ENCODE measurements at regions not wholly inside any gene's neighbourhood (a gene's known extent, or its start where the extent isn't known, plus 50 kb on each side); places are given as distances from the start of the nearest gene placed in this dataset.

DNA sequence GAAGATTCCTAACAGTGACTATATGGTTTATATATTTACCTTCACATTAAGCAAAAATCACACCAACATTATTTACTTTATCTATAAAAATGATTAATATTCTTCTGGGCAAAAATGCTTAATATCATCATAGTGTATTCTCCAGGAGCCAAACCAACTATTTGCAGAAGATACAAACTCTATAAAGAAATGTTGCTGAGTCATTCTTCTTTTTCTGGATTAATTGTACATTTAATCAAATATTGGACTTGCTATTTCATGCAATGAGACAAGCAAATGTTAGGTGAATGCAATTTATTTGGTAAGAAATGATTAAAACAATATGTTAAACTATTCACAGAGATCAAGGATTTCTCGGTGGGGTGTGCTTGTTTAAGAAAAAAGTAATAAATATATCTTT lies 1075.8 kb downstream of the PCDH9 start:
- TF ChIP-seq, protein P1, sequence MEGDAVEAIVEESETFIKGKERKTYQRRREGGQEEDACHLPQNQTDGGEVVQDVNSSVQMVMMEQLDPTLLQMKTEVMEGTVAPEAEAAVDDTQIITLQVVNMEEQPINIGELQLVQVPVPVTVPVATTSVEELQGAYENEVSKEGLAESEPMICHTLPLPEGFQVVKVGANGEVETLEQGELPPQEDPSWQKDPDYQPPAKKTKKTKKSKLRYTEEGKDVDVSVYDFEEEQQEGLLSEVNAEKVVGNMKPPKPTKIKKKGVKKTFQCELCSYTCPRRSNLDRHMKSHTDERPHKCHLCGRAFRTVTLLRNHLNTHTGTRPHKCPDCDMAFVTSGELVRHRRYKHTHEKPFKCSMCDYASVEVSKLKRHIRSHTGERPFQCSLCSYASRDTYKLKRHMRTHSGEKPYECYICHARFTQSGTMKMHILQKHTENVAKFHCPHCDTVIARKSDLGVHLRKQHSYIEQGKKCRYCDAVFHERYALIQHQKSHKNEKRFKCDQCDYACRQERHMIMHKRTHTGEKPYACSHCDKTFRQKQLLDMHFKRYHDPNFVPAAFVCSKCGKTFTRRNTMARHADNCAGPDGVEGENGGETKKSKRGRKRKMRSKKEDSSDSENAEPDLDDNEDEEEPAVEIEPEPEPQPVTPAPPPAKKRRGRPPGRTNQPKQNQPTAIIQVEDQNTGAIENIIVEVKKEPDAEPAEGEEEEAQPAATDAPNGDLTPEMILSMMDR (IDR thresholded peaks at IDR 0.05 in 4 of 5, conservative IDR thresholded peaks at IDR 0.05 in 1 of 5) = no peak
- no peak for TF ChIP-seq POLR2A (IDR thresholded peaks at IDR 0.05)

Measured in gastrocnemius medialis (tissue), 4 donors.